C4-2B (cell line): ENCODE measurements at regions not wholly inside any gene's neighbourhood (a gene's known extent, or its start where the extent isn't known, plus 50 kb on each side); places are given as distances from the start of the nearest gene placed in this dataset.

Experiments used
- CTCF ChIP-seq: fragments of 450-650 bp; conservative IDR thresholded peaks from 2 replicates; pipeline ENCODE4 v1.5.1; 2017; ENCODE audit warnings: mild to moderate bottlenecking
- ZFX ChIP-seq: fragments of 450-650 bp; IDR thresholded peaks from 2 replicates; pipeline ENCODE4 v1.6.1; 2017

DNA sequence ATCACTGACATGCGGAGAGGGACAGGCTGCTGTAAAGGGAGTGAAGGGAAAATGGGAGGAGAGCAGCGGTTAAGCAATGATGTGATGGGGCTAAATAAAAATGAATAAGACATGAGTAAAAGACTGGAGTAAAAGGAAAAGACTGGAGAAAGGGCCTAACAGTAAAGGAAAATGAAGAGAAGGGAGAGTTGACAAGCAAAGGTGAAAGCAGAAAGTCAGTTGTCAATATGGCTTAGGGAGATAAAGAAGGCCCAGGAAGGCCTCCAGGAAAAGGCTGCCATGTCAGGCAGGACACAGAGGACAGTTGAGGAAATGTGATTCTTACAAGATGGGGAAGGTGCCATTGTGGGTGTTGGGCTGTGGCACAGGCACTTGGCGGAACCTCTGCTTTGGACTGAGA, 98.9 kb upstream of the AMZ2 start:
- TF ChIP-seq CTCF = no peak
- no peak for TF ChIP-seq ZFX
